CD4-positive, alpha-beta T cell treated with Interleukin-10 for 1 hour (primary cell): ENCODE measurements at regions not wholly inside any gene's neighbourhood (a gene's known extent, or its start where the extent isn't known, plus 50 kb on each side); places are given as distances from the start of the nearest gene placed in this dataset.

Source experiments
- DNase-seq: peaks from one replicate; pipeline ENCODE4 v3.0.0-alpha.2; 2020

DNA sequence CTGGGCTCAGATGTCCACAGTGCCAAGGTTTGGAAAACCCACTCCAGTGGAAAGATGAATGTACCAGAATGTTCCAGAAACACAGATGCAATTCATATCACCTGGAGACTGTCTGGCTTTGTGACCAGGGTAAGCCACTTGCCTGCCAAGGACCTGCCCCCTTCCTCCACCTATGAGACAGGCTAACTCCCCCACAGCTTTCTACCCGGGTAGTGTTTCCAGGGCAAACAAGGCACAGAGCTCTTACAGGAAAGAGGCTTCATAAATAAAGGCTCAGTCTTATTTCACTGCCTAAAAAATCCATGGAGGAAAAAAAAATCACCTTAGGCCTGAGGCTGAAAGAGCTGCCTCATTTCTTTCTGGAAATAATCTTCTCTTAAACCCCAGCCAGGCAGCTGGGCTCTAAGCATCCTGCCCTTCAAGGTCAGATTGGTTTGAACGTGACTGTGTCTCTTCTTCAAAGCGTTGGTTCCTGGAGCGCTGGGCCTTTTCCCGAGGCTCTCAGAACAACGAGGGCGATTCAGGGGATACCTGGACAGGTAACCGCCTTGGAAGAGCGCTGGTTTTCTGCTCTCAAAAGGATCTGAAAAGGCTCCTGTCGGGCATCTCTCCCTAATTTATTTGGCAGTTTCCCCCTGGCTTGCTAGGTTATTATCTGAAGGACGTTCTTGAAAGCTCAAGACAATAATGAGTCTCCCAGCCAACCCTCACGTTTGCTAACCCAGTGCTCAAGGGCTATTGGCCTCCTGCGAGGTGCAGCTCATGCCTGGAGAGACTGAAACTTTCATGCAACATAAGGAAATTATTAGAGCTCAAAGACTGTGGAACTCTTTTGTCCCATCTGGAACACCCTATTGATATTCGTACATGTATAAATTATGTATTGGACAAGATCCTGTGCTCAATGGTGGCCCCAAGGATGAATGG is 199.2 kb upstream of the PMEPA1 start:
- DNase-seq = no peak

- no peak for DNase-seq
These were observed 198.4 kb upstream of the PMEPA1 start for GRCh38 chr20:57908226-57908625.

- DNase-seq = no peak
These were observed 197.6 kb upstream of the PMEPA1 start for GRCh38 chr20:57907131-57908000.

GRCh38 chr20:57905448-57905847 is 195.6 kb upstream of the PMEPA1 start:
- no peak for DNase-seq

- DNase-seq = no peak
These were observed 194.7 kb upstream of the PMEPA1 start for GRCh38 chr20:57904314-57905105.

- DNase-seq = no peak
These were observed 192.7 kb upstream of the PMEPA1 start for GRCh38 chr20:57902473-57902872.

GRCh38 chr20:57901526-57901925 is 191.7 kb upstream of the PMEPA1 start:
- no peak for DNase-seq

DNA sequence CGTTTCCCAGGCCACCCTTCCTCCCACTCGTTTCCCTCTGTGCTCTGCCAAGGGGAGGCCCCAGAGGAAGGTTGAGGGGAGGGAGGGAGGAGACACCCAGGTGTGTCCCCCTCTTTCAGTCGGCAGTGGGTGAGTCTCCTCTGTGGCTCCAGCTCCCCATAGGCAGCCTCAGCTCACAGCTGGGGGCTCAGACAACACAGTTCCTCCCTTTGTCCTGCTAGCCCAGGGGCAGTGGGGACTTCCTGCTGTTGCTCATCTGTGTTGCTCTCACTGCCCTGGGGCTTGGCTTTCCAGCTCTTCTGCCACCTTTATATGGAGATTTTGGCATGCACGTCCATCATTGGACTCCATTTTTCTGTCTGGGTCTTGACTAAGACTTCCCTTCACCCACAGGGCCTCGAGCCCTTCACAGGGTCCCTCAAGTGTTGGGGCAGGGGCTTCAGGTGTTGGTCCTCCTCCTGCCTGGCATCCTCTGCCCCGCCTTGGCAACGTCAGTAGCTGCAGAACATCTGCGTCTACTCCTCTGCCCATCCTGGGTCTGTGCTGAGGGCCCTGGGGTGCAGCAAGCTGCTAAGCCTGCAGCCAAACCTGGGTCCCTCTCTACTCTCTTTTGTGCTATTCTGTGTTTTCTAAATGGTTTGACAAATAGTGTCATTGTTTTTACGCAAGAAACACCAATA is 190.6 kb upstream of the PMEPA1 start:
- DNase-seq = no peak

- no peak for DNase-seq
These were observed 189.7 kb upstream of the PMEPA1 start for GRCh38 chr20:57899554-57899953.

DNA sequence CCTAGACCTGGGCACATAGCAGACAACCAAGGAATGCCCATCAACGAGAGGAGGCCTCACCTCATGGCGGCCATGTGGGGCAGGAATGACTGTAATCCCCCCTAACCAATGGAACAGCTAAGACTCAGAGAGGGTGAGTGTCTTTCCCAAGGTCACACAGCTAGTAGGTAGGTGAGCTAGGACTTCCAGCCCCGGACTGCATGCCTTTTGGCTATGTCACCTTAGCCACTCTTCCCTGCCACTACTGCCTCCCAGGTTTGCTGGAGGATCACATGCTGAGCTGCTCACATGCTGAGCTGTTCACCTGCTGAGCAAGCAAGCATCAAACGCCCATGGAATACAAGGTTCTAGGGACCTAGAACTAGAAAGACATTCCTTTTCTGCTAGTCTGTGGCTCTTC is 188.5 kb upstream of the PMEPA1 start:
- DNase-seq = no peak

GRCh38 chr20:57897891-57898290 is 188.1 kb upstream of the PMEPA1 start:
- no peak for DNase-seq

GRCh38 chr20:57897156-57897874 is 187.5 kb upstream of the PMEPA1 start:
- DNase-seq = no peak

GRCh38 chr20:57896563-57896962 is 186.7 kb upstream of the PMEPA1 start:
- no peak for DNase-seq

- DNase-seq = no peak
These were observed 186.2 kb upstream of the PMEPA1 start for GRCh38 chr20:57896017-57896416.

- no peak for DNase-seq
These were observed 185.5 kb upstream of the PMEPA1 start for GRCh38 chr20:57895161-57895855.

DNA sequence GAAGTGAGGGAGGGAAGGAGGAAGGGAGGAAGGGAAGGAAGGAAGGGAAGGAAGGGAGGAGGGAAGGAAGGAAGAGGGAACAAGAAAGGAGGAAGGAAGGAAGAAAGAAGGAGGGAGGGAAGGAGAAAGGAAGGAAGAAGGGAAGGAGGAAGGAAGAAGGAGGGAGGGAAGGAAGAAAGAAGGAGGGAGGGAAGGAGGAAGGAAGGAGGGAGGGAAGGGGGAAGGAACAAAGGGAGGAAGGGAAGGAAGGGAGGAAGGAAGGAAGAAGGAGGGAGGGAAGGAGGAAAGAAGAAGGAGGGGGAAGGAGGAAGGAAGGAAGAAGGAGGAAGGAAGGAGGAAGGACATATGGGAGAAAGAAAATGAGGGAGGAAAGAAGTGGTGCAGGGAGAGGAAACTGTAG is 184.7 kb upstream of the PMEPA1 start:
- DNase-seq = no peak

DNA sequence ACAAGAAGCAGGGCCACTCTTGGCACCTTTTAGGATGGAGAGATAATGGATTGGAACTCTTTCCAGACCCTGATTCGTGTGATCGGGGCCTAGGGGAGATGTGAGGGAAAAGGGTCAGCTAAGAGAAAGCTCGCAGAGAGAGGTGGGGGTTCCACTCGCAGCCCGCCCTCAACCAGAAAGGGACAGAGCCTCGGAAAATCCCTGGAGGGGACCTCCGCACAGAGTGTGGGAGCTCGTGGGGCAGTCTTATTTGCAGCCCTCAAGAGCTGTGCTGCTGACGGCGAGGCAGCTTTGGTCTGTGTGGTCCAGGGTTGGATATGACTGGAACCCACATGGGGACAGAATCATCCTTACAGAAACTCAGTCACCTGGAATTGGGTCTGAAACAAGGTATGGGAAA is 184.3 kb upstream of the PMEPA1 start:
- DNase-seq = no peak

GRCh38 chr20:57893366-57893999 is 183.7 kb upstream of the PMEPA1 start:
- no peak for DNase-seq

DNA sequence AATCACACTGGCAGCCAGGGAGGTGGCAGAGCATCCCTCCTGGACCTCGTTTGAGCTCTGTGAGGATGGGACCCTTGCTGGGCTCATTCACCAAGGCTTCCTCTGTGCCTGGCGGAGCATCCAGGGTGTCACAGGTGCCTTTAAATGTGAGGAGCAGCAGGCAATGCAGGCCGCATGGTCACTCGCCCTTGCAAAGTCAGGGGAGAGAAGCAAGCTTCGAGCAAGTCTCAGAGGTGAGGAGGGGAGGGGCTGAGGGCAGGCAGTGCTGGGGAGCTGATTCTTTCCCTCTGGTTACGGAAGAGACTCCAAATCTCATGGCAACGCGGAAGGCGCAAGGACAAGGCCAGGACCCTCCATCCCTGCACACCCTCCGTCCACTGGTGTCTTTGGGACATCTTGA is 182.7 kb upstream of the PMEPA1 start:
- no peak for DNase-seq

GRCh38 chr20:57891014-57891413 is 181.2 kb upstream of the PMEPA1 start:
- no peak for DNase-seq
